ENCODE measurements at regions not wholly inside any gene's neighbourhood (a gene's known extent, or its start where the extent isn't known, plus 50 kb on each side); places are given as distances from the start of the nearest gene placed in this dataset.

DNA sequence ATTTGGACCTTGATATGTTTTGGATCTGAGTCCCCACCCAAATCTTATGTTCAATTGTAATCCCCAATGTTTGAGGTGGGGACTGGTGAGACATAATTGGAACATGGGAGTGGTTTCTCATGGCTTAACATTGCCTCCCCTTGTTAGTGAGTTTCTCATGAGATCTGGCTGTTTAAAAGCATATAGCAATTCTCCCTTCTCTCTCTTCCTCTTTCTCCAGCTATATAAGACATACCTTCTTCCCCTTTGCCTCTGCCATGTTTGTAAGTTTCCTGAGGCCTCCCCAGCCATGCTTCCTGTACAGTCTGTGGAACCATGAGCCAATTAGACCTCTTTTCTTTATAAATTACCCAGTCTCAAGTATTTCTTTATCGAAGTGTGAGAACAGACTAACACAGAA, 692.4 kb downstream of the KCNT2 start:
- FAIRE-seq (no peak), DNase-seq (ENCODE audit: insufficient read length, low spot score) (no peak)
- TF ChIP-seq POU2F2 (IDR thresholded peaks at IDR 0.05; ENCODE audit: low read depth, low read length), result no peak
- no peak for TF ChIP-seq PAX5 (IDR thresholded peaks at IDR 0.05; ENCODE audit: insufficient read depth, low read length, severe bottlenecking)
- TF ChIP-seq POLR2AphosphoS5 (IDR thresholded peaks at IDR 0.05; ENCODE audit: low read depth, low read length), result no peak
- no peak for TF ChIP-seq SPI1 (IDR thresholded peaks at IDR 0.05; ENCODE audit: low read depth, low read length)

GRCh38 chr1:195909061-195909460, 699.2 kb downstream of the KCNT2 start:
- no peak for TF ChIP-seq POLR2A (IDR thresholded peaks at IDR 0.05; ENCODE audit: low read depth, low read length)
- no peak for TF ChIP-seq PAX5 (IDR thresholded peaks at IDR 0.05; ENCODE audit: insufficient read depth, low read length, severe bottlenecking)
- TF ChIP-seq POLR2AphosphoS5 (IDR thresholded peaks at IDR 0.05; ENCODE audit: low read depth, low read length), result no peak
- no peak for TF ChIP-seq SPI1 (IDR thresholded peaks at IDR 0.05; ENCODE audit: low read depth, low read length)
- TF ChIP-seq POU2F2 (IDR thresholded peaks at IDR 0.05; ENCODE audit: low read depth, low read length), result no peak
- TF ChIP-seq TAF1 (IDR thresholded peaks at IDR 0.05; ENCODE audit: low read depth, low read length), result no peak
- FAIRE-seq (no peak), DNase-seq (ENCODE audit: insufficient read length, low spot score) (no peak)

GRCh38 chr1:195908121-195908520, 700.1 kb downstream of the KCNT2 start:
- FAIRE-seq, result no peak
- TF ChIP-seq POU2F2 (IDR thresholded peaks at IDR 0.05; ENCODE audit: low read depth, low read length), result no peak
- TF ChIP-seq POLR2A (IDR thresholded peaks at IDR 0.05; ENCODE audit: low read depth, low read length), result no peak
- no peak for TF ChIP-seq SPI1 (IDR thresholded peaks at IDR 0.05; ENCODE audit: low read depth, low read length)
- no peak for TF ChIP-seq PAX5 (IDR thresholded peaks at IDR 0.05; ENCODE audit: insufficient read depth, low read length, severe bottlenecking)
- no peak for TF ChIP-seq TAF1 (IDR thresholded peaks at IDR 0.05; ENCODE audit: low read depth, low read length)
- TF ChIP-seq POLR2AphosphoS5 (IDR thresholded peaks at IDR 0.05; ENCODE audit: low read depth, low read length), result no peak
- no peak for DNase-seq (ENCODE audit: insufficient read length, low spot score)

GRCh38 chr1:195903203-195903602, 705.0 kb downstream of the KCNT2 start:
- DNase-seq (ENCODE audit: insufficient read length, low spot score), result no peak
- no peak for FAIRE-seq
- TF ChIP-seq POLR2A (IDR thresholded peaks at IDR 0.05; ENCODE audit: low read depth, low read length), result no peak
- TF ChIP-seq SPI1 (IDR thresholded peaks at IDR 0.05; ENCODE audit: low read depth, low read length), result no peak
- TF ChIP-seq TAF1 (IDR thresholded peaks at IDR 0.05; ENCODE audit: low read depth, low read length), result no peak
- TF ChIP-seq POU2F2 (IDR thresholded peaks at IDR 0.05; ENCODE audit: low read depth, low read length), result no peak
- TF ChIP-seq POLR2AphosphoS5 (IDR thresholded peaks at IDR 0.05; ENCODE audit: low read depth, low read length), result no peak
- TF ChIP-seq PAX5 (IDR thresholded peaks at IDR 0.05; ENCODE audit: insufficient read depth, low read length, severe bottlenecking), result no peak

- TF ChIP-seq POLR2A (IDR thresholded peaks at IDR 0.05; ENCODE audit: low read depth, low read length) (no peak), TAF1 (IDR thresholded peaks at IDR 0.05; ENCODE audit: low read depth, low read length) (no peak), POU2F2 (IDR thresholded peaks at IDR 0.05; ENCODE audit: low read depth, low read length) (no peak), SPI1 (IDR thresholded peaks at IDR 0.05; ENCODE audit: low read depth, low read length) (no peak), POLR2AphosphoS5 (IDR thresholded peaks at IDR 0.05; ENCODE audit: low read depth, low read length) (no peak), PAX5 (IDR thresholded peaks at IDR 0.05; ENCODE audit: insufficient read depth, low read length, severe bottlenecking) (no peak)
- FAIRE-seq (no peak), DNase-seq (ENCODE audit: insufficient read length, low spot score) (no peak)
These were observed 705.5 kb downstream of the KCNT2 start for GRCh38 chr1:195902779-195903178.

GRCh38 chr1:195899762-195900352, 708.4 kb downstream of the KCNT2 start:
- DNase-seq (ENCODE audit: insufficient read length, low spot score) (no peak), FAIRE-seq (no peak)

DNA sequence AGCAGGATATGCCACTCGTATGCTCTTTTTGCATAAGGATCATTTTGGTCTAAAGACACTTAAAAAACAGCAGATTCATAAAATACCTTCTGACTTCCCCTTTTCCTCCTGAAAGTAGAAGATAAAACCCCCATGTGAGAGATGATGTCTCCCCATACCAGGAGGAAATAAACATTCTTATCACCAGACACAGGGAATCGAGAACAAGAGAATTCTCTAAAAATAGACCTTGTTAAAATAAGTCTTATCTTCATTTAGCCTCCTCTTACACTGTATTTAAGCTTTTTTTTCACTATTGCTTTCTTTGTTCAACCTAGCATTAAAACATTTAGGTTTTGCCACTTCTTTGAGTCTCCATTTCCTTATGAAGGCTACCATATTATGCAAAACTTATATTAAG, 709.3 kb downstream of the KCNT2 start:
- TF ChIP-seq POU2F2 (IDR thresholded peaks at IDR 0.05; ENCODE audit: low read depth, low read length) (no peak), PAX5 (IDR thresholded peaks at IDR 0.05; ENCODE audit: insufficient read depth, low read length, severe bottlenecking) (no peak), SPI1 (IDR thresholded peaks at IDR 0.05; ENCODE audit: low read depth, low read length) (no peak; the same call in 1 of the 2 replicates), POLR2AphosphoS5 (IDR thresholded peaks at IDR 0.05; ENCODE audit: low read depth, low read length) (no peak), TAF1 (IDR thresholded peaks at IDR 0.05; ENCODE audit: low read depth, low read length) (no peak), POLR2A (IDR thresholded peaks at IDR 0.05; ENCODE audit: low read depth, low read length) (no peak)
- FAIRE-seq (no peak), DNase-seq (ENCODE audit: insufficient read length, low spot score) (no peak)

More at GRCh38 chr1:195899762-195900352, 708.4 kb downstream of the KCNT2 start:
- TF ChIP-seq POU2F2 (IDR thresholded peaks at IDR 0.05; ENCODE audit: low read depth, low read length) (no peak), POLR2A (IDR thresholded peaks at IDR 0.05; ENCODE audit: low read depth, low read length) (no peak), PAX5 (IDR thresholded peaks at IDR 0.05; ENCODE audit: insufficient read depth, low read length, severe bottlenecking) (no peak), SPI1 (IDR thresholded peaks at IDR 0.05; ENCODE audit: low read depth, low read length) (no peak), POLR2AphosphoS5 (IDR thresholded peaks at IDR 0.05; ENCODE audit: low read depth, low read length) (no peak), TAF1 (IDR thresholded peaks at IDR 0.05; ENCODE audit: low read depth, low read length) (no peak)

GRCh38 chr1:195898373-195898772, 709.9 kb downstream of the KCNT2 start:
- TF ChIP-seq PAX5 (IDR thresholded peaks at IDR 0.05; ENCODE audit: insufficient read depth, low read length, severe bottlenecking), result no peak
- no peak for TF ChIP-seq TAF1 (IDR thresholded peaks at IDR 0.05; ENCODE audit: low read depth, low read length)
- no peak for TF ChIP-seq SPI1 (IDR thresholded peaks at IDR 0.05; ENCODE audit: low read depth, low read length)
- TF ChIP-seq POLR2A (IDR thresholded peaks at IDR 0.05; ENCODE audit: low read depth, low read length), result no peak
- no peak for TF ChIP-seq POLR2AphosphoS5 (IDR thresholded peaks at IDR 0.05; ENCODE audit: low read depth, low read length)
- no peak for TF ChIP-seq POU2F2 (IDR thresholded peaks at IDR 0.05; ENCODE audit: low read depth, low read length)
- no peak for DNase-seq (ENCODE audit: insufficient read length, low spot score)
- no peak for FAIRE-seq

- DNase-seq (ENCODE audit: insufficient read length, low spot score), result no peak
- no peak for FAIRE-seq
- no peak for TF ChIP-seq POLR2AphosphoS5 (IDR thresholded peaks at IDR 0.05; ENCODE audit: low read depth, low read length)
- no peak for TF ChIP-seq POU2F2 (IDR thresholded peaks at IDR 0.05; ENCODE audit: low read depth, low read length)
- no peak for TF ChIP-seq TAF1 (IDR thresholded peaks at IDR 0.05; ENCODE audit: low read depth, low read length)
- no peak for TF ChIP-seq POLR2A (IDR thresholded peaks at IDR 0.05; ENCODE audit: low read depth, low read length)
- no peak for TF ChIP-seq PAX5 (IDR thresholded peaks at IDR 0.05; ENCODE audit: insufficient read depth, low read length, severe bottlenecking)
- no peak for TF ChIP-seq SPI1 (IDR thresholded peaks at IDR 0.05; ENCODE audit: low read depth, low read length)
These were observed 711.2 kb downstream of the KCNT2 start for GRCh38 chr1:195897076-195897475.

- no peak for FAIRE-seq
- TF ChIP-seq TAF1 (IDR thresholded peaks at IDR 0.05; ENCODE audit: low read depth, low read length), result no peak
- TF ChIP-seq SPI1 (IDR thresholded peaks at IDR 0.05; ENCODE audit: low read depth, low read length), result no peak
- TF ChIP-seq POU2F2 (IDR thresholded peaks at IDR 0.05; ENCODE audit: low read depth, low read length), result no peak
- TF ChIP-seq POLR2A (IDR thresholded peaks at IDR 0.05; ENCODE audit: low read depth, low read length), result no peak
- TF ChIP-seq POLR2AphosphoS5 (IDR thresholded peaks at IDR 0.05; ENCODE audit: low read depth, low read length), result no peak
- no peak for TF ChIP-seq PAX5 (IDR thresholded peaks at IDR 0.05; ENCODE audit: insufficient read depth, low read length, severe bottlenecking)
- DNase-seq (ENCODE audit: insufficient read length, low spot score), result no peak
These were observed 713.8 kb downstream of the KCNT2 start for GRCh38 chr1:195894411-195894810.
